Coronary artery (tissue), 2 donors: ENCODE measurements at regions not wholly inside any gene's neighbourhood (a gene's known extent, or its start where the extent isn't known, plus 50 kb on each side); places are given as distances from the start of the nearest gene placed in this dataset.

Experiments used
- DNase-seq: peaks from one replicate; pipeline ENCODE4 v3.0.0-alpha.2; 2017; ENCODE audit warnings: low spot score
- H3K27ac ChIP-seq, 2 donors: fragments of 200-600 bp; sonication (generic); one replicate each; pipeline ENCODE4 v1.5.1; 2016 to 2019
- H3K4me3 ChIP-seq: fragments of 200-600 bp; sonication (generic); 2 replicates; pipeline ENCODE4 v1.5.1; 2016; ENCODE audit warnings: mild to moderate bottlenecking, moderate library complexity
- CTCF ChIP-seq: fragments of 200-600 bp; sonication (generic); IDR thresholded peaks from one replicate; pipeline ENCODE4 v1.5.1; 2019; ENCODE audit warnings: antibody characterized with exemption

- TF ChIP-seq CTCF, result no peak
- no peak overlapping the region for H3K27ac ChIP-seq
- no peak overlapping the region for H3K4me3 ChIP-seq
- no peak for DNase-seq
Measured at GRCh38 chr13:26836626-26837025, 76.0 kb upstream of the GPR12 start.

GRCh38 chr13:26834646-26835045 is 74.1 kb upstream of the GPR12 start:
- DNase-seq, result no peak
- H3K4me3 ChIP-seq, result no peak overlapping the region
- TF ChIP-seq CTCF, result no peak
- no peak overlapping the region for H3K27ac ChIP-seq

- no peak for TF ChIP-seq CTCF
- no peak overlapping the region for H3K27ac ChIP-seq
Measured at GRCh38 chr13:26831336-26831908, 70.8 kb upstream of the GPR12 start.

GRCh38 chr13:26829716-26830115 is 69.1 kb upstream of the GPR12 start:
- Histone ChIP-seq H3K27ac (no peak overlapping the region), H3K4me3 (no peak overlapping the region)
- peak; percentile 22 for DNase-seq
- TF ChIP-seq CTCF, result no peak

More at GRCh38 chr13:26831336-26831908, 70.8 kb upstream of the GPR12 start:
- peak; percentile 47 for DNase-seq
- H3K4me3 ChIP-seq, result no peak overlapping the region

GRCh38 chr13:26824581-26824980 is 64.0 kb upstream of the GPR12 start:
- Histone ChIP-seq H3K27ac (no peak overlapping the region), H3K4me3 (no peak overlapping the region)
- peak; percentile 12 for DNase-seq
- no peak for TF ChIP-seq CTCF

GRCh38 chr13:26822146-26822545 is 61.6 kb upstream of the GPR12 start:
- TF ChIP-seq CTCF, result no peak
- DNase-seq, result no peak
- Histone ChIP-seq H3K27ac (no peak overlapping the region), H3K4me3 (no peak overlapping the region)

GRCh38 chr13:26821672-26822071 is 61.1 kb upstream of the GPR12 start:
- no peak for TF ChIP-seq CTCF
- no peak overlapping the region for H3K4me3 ChIP-seq
- no peak overlapping the region for H3K27ac ChIP-seq
- peak; percentile 40 for DNase-seq
